CD14-positive monocyte (primary cell): ENCODE measurements at regions not wholly inside any gene's neighbourhood (a gene's known extent, or its start where the extent isn't known, plus 50 kb on each side); places are given as distances from the start of the nearest gene placed in this dataset.
"Not testable (repeated sequence)": the region's sequence is repeated elsewhere in the genome, so short reads cannot be mapped to it uniquely, and the experiment has no call there.

Source experiments
- DNase-seq, 3 donors: peaks; one replicate each; pipeline ENCODE4 v3.0.0-alpha.2; 2011 to 2022
- H2AFZ ChIP-seq: 2 replicates; pipeline ENCODE4 v1.6.0; 2012; ENCODE audit warnings: mild to moderate bottlenecking, low read depth, low read length, inconsistent platforms; ENCODE audit not compliant: insufficient read depth, poor library complexity, severe bottlenecking
- H3K27ac ChIP-seq, 2 donors: 1 replicate in 1 of 2; 2 replicates in 1 of 2; pipeline ENCODE4 v1.5.1; 2012 to 2013; ENCODE audit warnings: low read length in 2 of 2, control low read depth in 1 of 2, inconsistent platforms in 1 of 2, low read depth in 1 of 2, mild to moderate bottlenecking in 1 of 2
- H3K27me3 ChIP-seq, 2 donors: one replicate each; pipeline versions ENCODE4 v1.6.0 to v1.6.1; 2011 to 2013; ENCODE audit warnings: low read length in 2 of 2; ENCODE audit not compliant: control insufficient read depth in 2 of 2, insufficient read depth in 2 of 2
- H3K36me3 ChIP-seq, 2 donors: replicated peaks in 1 of 2; 1 replicate in 1 of 2; 2 replicates in 1 of 2; pipeline versions ENCODE4 v1.5.1 to v1.6.1; 2012 to 2013; ENCODE audit warnings: low read length in 2 of 2, control low read depth in 1 of 2, inconsistent platforms in 1 of 2, mild to moderate bottlenecking in 1 of 2; ENCODE audit not compliant: insufficient read depth in 2 of 2, control insufficient read depth in 1 of 2
- H3K4me1 ChIP-seq, 2 donors: 1 replicate in 1 of 2; 2 replicates in 1 of 2; pipeline versions ENCODE4 v1.5.1 to v1.6.1; 2012 to 2013; ENCODE audit warnings: low read length in 2 of 2, control low read depth in 1 of 2, inconsistent platforms in 1 of 2, mild to moderate bottlenecking in 1 of 2, moderate library complexity in 1 of 2; ENCODE audit not compliant: insufficient read depth in 2 of 2, control insufficient read depth in 1 of 2
- H3K4me2 ChIP-seq: replicated peaks from 2 replicates; pipeline ENCODE3; 2012; ENCODE audit warnings: low read length, moderate library complexity, mild to moderate bottlenecking; ENCODE audit not compliant: poor library complexity, severe bottlenecking; ENCODE audit errors: extremely low read depth
- H3K4me3 ChIP-seq, 3 experiments: fragments of 200-600 bp in 1 of 3; sonication (generic) in 1 of 3; replicated peaks in 1 of 3; 1 replicate in 2 of 3; 2 replicates in 1 of 3; pipeline ENCODE4 v1.5.1; 2011 to 2013; ENCODE audit warnings: low read length in 3 of 3, mild to moderate bottlenecking in 3 of 3, control low read depth in 2 of 3, low read depth in 2 of 3, inconsistent platforms in 1 of 3, moderate library complexity in 1 of 3
- H3K79me2 ChIP-seq: 2 replicates; pipeline ENCODE4 v1.6.0; 2012; ENCODE audit warnings: mild to moderate bottlenecking, control low read depth, inconsistent platforms, low read length, moderate library complexity; ENCODE audit not compliant: insufficient read depth
- H3K9ac ChIP-seq: 2 replicates; pipeline ENCODE4 v1.6.0; 2017; ENCODE audit warnings: low read length, mild to moderate bottlenecking; ENCODE audit not compliant: insufficient read depth, poor library complexity, severe bottlenecking
- H3K9me3 ChIP-seq, 2 donors: replicated peaks in 1 of 2; 1 replicate in 1 of 2; 2 replicates in 1 of 2; pipeline versions ENCODE4 v1.5.1 to v1.6.1; 2012 to 2013; ENCODE audit warnings: low read length in 2 of 2, control low read depth in 1 of 2; ENCODE audit not compliant: control insufficient read depth in 1 of 2, insufficient read depth in 1 of 2
- H4K20me1 ChIP-seq: 2 replicates; pipeline ENCODE4 v1.6.0; 2012; ENCODE audit warnings: mild to moderate bottlenecking, low read length, control low read depth, moderate library complexity; ENCODE audit not compliant: insufficient read depth
- H3K27ac Mint-ChIP-seq, 7 donors: one replicate each; pipeline ENCODE4 v1.8.0; 2020; ENCODE audit warnings: mild to moderate bottlenecking in 7 of 7, mixed read lengths in 7 of 7, moderate library complexity in 6 of 7, inconsistent platforms in 2 of 7
- H3K27me3 Mint-ChIP-seq, 3 donors: one replicate each; pipeline ENCODE4 v1.8.0; 2021 to 2022; ENCODE audit warnings: low read depth in 3 of 3, mild to moderate bottlenecking in 3 of 3, mixed read lengths in 3 of 3, moderate library complexity in 3 of 3, inconsistent platforms in 1 of 3
- H3K36me3 Mint-ChIP-seq, 2 donors: one replicate each; pipeline ENCODE4 v1.8.0; 2020; ENCODE audit warnings: mixed read lengths in 2 of 2, inconsistent platforms in 1 of 2, mild to moderate bottlenecking in 1 of 2
- H3K4me1 Mint-ChIP-seq: one replicate; pipeline ENCODE4 v1.8.0; 2020; ENCODE audit warnings: mild to moderate bottlenecking, mixed read lengths
- H3K4me3 Mint-ChIP-seq, 2 donors: one replicate each; pipeline ENCODE4 v1.8.0; 2020; ENCODE audit warnings: mild to moderate bottlenecking in 2 of 2, mixed read lengths in 2 of 2, moderate library complexity in 1 of 2
- H3K9me3 Mint-ChIP-seq, 7 donors: one replicate each; pipeline ENCODE4 v1.8.0; 2020 to 2022; ENCODE audit warnings: mixed read lengths in 7 of 7, mild to moderate bottlenecking in 6 of 7, moderate library complexity in 6 of 7, inconsistent platforms in 2 of 7
- WGBS: methylation state at CpG from one replicate; pipeline ENCODE4 v1.1.5; 2013; ENCODE audit warnings: missing lambda C conversion rate; ENCODE audit not compliant: insufficient coverage; 5-methylcytosine and 5-hydroxymethylcytosine counted together
- intact Hi-C, 2 donors: fragments of 100-400 bp; cut with micrococcal nuclease; formaldehyde crosslinking; loops; one replicate each; pipeline versions ENCODE4 v1.15.0 to v1.15.1; 2023
- TF ChIP-seq, protein P1 (sequence below): fragments of 200-600 bp; IDR thresholded peaks from one replicate; pipeline ENCODE4 v1.8.0; 2022; ENCODE audit warnings: antibody characterized with exemption, mild to moderate bottlenecking

DNA sequence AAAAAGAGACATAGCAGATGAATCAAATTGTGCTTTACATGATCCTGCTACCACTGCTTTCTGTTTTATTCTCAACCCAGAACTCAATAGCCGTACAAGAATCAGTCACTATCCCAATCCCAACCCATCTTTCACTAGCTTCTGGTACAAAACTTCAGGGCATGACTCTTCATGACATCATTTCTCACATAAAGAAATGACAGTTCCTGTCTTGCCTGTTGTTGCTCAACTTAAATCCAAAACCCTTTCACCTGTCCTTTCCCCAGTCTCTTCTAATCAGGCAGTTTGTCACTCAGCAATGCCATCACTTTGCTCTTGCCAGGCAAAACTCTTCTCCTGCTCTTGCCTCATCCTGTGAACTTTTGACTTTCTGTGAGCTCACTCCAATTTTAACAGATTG lies 962.8 kb downstream of the GALC start:
- H3K9ac ChIP-seq: no peak overlapping the region
- TF ChIP-seq, protein P1, sequence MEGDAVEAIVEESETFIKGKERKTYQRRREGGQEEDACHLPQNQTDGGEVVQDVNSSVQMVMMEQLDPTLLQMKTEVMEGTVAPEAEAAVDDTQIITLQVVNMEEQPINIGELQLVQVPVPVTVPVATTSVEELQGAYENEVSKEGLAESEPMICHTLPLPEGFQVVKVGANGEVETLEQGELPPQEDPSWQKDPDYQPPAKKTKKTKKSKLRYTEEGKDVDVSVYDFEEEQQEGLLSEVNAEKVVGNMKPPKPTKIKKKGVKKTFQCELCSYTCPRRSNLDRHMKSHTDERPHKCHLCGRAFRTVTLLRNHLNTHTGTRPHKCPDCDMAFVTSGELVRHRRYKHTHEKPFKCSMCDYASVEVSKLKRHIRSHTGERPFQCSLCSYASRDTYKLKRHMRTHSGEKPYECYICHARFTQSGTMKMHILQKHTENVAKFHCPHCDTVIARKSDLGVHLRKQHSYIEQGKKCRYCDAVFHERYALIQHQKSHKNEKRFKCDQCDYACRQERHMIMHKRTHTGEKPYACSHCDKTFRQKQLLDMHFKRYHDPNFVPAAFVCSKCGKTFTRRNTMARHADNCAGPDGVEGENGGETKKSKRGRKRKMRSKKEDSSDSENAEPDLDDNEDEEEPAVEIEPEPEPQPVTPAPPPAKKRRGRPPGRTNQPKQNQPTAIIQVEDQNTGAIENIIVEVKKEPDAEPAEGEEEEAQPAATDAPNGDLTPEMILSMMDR: no peak
- no peaks in the 10 kb centered on the region for H4K20me1 ChIP-seq
- no peaks in the 10 kb centered on the region for H3K27me3 ChIP-seq
- peaks cover 0 to 2% (median 0%) of the 10 kb centered on the region in 3 donors for H3K27me3 Mint-ChIP-seq
- no peaks in the 10 kb centered on the region for H3K79me2 ChIP-seq
- H3K27ac ChIP-seq: no peak overlapping the region
- intact Hi-C loops: no loop called here
- H3K4me1 Mint-ChIP-seq: no peaks in the 10 kb centered on the region
- peaks cover 4 to 6% of the 10 kb centered on the region in 2 donors for H3K9me3 ChIP-seq
- H3K4me1 ChIP-seq: no peaks in the 10 kb centered on the region
- H3K27ac Mint-ChIP-seq: no peak overlapping the region
- DNase-seq: no peak
- H3K36me3 ChIP-seq: no peaks in the 10 kb centered on the region
- H3K4me3 ChIP-seq: no peak overlapping the region
- H3K4me2 ChIP-seq: no peak overlapping the region
- no peak overlapping the region for H2AFZ ChIP-seq
- H3K36me3 Mint-ChIP-seq: no peaks in the 10 kb centered on the region
- H3K4me3 Mint-ChIP-seq: no peak overlapping the region
- H3K9me3 Mint-ChIP-seq: peaks cover 3 to 15% (median 12%) of the 10 kb centered on the region in 7 donors
- WGBS: 93% methylated on average over 1 of the region's 1 CpG

DNA sequence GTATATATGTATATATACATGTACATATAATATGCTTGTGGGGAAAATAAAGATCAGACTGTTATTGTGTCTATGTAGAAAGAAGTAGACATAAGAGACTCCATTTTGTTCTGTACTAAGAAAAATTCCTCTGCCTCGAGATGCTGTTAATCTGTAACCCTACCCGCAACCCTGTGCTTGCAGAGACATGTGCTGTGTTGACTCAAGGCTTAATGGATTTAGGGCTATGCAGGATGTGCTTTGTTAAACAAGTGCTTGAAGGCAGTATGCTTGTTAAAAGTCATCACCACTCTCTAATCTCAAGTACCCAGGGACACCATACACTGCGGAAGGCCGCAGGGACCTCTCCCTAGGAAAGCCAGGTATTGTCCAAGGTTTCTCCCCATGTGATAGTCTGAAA lies 972.9 kb downstream of the GALC start:
- H3K9ac ChIP-seq, H3K4me1 ChIP-seq, H3K4me1 Mint-ChIP-seq, H3K27me3 Mint-ChIP-seq, H3K36me3 Mint-ChIP-seq, H3K79me2 ChIP-seq, H3K4me2 ChIP-seq, H3K27ac Mint-ChIP-seq, H3K9me3 ChIP-seq, H3K27me3 ChIP-seq, H4K20me1 ChIP-seq, H3K4me3 ChIP-seq, H2AFZ ChIP-seq, H3K4me3 Mint-ChIP-seq, H3K27ac ChIP-seq, DNase-seq, intact Hi-C loops, H3K36me3 ChIP-seq: not testable (repeated sequence)
- H3K9me3 Mint-ChIP-seq: peaks cover 0 to 17% (median 5%) of the 10 kb centered on the region in 7 donors
- no CpG with 5 or more reads among the region's 4 CpGs for WGBS
